ENCODE measurements at regions not wholly inside any gene's neighbourhood (a gene's known extent, or its start where the extent isn't known, plus 50 kb on each side); places are given as distances from the start of the nearest gene placed in this dataset.

DNA sequence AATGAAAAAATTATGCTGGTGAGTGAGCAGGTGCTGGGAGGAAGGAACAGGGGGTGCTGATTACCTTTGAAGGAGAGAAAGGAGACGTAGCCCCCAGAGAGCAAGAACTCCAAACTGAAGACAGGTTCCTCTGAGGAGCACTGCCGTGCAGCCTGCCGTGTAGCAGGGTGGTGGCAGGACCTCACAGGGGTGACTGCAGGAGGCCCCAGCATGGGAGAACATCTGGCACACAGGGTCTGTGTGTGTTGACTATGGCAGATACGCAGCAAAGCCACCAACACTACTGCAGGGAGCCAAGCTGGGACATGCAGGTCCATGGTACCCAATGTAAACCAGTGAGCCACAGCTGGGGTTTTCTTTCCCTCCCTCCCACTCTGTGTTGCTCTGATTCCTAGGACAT is 192.1 kb upstream of the PDE1C start:
- no peak for DNase-seq

DNA sequence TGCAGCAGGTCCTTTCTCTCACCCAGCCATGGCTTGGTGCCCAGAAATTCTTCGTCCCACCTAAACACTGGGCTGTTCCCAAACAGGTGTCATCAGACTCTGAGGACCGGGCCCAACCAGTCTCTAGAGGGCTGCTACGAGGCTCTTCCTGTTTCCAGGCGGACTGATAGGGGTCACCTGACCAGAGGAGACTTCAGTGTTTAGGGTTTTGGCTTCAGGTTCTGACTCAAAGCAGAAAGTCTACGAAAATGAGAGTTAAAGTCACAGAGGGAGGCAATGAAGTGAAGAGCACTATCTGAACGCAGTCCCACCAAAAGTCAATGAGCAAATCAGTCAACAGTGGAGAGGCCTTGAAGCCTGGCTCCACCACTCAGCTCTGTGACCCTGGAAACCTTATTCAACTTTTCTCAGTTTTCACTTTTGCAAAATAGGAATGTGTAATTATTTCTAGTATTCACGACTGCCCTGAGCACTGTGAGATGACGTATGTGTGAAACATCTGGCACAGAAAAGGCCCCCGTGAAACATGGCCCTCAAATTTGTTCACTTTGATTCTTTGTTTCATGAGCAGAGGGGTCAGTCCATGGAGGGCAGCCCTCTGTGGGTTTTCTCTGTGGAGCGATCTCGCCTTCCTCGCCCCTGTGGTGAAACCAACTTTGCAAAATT is 189.9 kb upstream of the PDE1C start:
- DNase-seq, result no peak

DNA sequence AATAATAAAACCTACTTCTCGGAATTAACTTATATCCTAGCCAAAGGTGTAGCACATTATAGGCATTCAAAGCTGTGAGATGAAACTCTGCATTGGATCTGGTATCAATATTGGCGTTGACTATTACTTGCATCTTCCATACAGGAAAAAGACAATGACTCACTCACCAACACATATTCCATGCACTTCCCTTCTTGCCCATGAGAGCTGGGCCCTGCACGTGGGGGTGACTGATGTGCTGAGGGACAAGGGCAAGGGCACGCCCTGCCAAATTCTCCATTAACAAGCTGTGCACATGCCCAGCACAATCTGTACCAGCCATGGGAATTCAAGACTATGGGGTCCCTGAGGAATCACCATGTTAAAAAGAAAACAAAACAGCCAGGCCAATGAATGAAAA is 188.1 kb upstream of the PDE1C start:
- DNase-seq, result no peak

DNA sequence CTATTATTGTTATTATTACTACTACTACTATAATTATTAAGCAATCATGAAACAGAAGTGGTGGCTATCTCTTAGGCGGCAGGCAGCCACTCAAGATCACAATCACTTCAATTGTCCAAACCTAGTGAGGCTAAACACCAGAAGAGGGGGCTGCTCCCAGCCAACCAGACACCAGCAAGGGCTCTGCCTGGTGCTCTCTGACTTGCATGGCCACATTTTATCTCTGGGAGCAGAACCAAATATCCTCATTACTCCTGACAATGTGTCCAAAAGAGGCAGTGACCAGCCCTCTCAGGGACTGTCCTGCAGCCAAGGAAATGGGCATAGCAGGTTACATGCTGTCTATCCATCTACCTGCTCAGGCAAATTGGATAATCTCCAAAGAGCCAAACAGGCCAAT is 187.4 kb upstream of the PDE1C start:
- DNase-seq, result no peak

DNA sequence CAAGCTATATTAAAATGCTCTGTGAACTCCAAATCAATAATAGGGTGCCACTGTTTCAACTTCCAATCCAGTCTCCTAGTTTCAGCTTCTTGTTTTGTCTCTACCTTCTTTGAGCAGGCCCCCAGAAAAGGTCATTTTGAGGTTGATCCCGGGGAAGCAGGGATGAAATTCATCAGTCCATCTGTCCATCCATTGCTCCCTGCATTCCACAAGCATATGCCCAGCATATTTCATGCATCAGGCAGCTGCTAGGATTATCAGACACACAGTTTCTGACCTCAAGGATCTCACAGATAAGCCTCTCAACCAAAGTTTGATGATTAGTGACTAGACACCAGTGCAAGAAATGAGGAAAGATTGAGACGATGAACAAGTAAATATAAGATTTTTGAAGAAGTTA is 186.6 kb upstream of the PDE1C start:
- no peak for DNase-seq

DNA sequence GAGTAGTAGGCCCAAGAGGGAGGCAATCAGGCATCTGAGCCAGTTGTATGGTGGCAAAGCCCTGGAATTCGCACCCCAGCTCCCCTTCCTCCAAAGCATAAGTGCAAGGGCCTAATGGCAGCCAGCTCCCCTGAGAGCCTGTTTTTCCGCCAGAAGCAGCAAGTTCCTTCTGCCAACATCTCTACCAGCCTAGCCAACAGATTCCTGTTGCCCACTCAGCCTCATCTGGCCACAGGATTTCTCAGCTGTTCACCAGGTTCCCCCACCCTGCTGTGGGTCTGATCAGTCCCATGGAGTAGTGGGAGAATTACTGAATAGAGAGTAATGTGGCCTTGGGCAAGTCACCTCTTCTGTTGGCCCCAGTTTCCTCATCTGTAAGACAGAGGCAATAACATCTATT is 186.2 kb upstream of the PDE1C start:
- no peak for DNase-seq

DNA sequence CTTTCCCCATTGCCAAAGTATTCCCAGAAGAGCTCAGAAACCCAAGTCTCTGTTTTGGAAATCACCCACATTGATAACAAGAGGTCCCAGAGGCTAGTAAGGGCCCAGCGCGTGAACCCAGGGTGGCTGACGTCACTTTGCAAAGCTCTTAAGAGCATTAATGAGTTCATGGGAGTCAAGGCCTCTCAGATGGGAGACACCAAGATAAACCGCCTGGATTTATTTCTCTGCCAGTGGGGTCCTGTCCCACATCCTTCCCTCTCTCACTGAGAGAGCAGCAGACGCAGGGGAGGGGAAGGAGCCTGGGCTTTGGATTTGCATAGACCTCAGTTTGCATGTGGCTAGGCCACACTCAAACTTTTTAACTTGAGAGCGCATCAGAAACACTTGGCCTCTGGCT is 184.8 kb upstream of the PDE1C start:
- DNase-seq, result no peak

DNA sequence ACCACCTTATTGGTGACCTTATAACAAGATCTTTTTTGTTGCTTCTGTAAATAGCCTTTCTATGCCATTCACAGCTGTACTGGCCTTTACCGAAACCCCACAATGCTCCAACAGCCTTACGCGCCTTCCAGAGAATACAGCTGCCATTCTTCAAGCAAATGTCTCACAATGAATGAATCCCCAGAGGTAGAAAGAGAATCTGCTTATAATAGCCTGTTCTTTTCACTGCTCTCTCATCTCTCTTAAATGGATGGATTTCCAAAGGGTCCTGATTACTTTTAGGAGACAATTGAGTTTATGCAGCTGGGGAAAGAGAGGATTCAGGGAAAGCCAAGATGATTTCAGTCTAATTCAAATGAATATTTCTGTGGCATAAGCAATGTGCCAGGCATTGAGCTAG is 183.1 kb upstream of the PDE1C start:
- DNase-seq, result no peak

DNA sequence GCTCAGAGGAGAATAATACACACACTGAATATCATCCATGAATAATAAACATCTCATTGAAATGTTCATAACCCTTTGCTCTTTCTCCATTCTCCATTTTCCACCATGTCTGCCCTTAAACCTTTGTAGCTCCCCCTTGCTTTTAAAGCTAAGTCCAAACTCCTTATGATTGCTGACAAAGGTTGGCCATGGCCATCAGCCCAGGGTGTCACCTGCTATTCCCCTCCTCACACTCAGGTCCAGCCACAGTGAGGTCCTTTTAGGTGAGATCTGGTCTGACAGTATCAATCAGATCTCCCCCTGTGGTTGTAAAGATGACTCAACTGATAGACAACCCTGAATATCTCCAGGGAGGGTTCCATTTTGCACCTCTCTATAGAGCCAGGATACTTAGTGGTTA is 181.5 kb upstream of the PDE1C start:
- no peak for DNase-seq

DNA sequence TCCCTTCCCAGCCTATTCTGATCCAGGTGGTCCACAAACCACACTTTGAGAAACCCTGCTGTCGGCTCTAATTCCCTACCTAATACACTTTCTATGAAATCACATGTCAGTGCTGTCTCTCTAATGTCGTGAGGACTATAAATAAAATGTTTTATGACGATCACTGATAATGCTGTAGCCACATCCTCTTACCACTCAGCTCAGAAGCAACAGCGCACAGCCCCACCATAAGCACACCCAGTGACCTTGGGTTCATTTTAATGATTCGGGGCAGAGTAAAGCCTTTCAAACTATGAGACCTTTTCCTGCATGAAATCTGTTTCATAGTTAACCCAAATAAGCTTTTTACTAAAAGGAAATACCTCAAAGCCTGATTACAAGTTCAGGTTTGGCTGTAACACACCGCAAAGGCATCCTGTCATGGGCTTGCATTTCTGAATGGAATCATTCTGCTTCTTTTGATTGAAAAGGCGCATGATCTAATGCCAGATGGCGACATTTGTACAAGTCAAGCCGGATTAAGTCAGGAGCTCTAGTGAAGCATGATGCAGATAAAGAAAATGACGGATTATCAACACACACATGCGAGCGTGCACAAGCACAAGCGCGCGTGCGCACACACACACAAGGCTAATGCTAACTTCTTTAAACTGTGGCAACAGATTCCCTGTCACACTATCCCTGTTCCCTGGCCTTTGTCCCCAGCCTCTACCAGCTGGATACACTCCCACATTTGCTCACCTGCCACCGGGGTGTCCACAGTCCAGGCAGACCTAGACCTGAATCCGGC is 180.5 kb upstream of the PDE1C start:
- no peak for DNase-seq

DNA sequence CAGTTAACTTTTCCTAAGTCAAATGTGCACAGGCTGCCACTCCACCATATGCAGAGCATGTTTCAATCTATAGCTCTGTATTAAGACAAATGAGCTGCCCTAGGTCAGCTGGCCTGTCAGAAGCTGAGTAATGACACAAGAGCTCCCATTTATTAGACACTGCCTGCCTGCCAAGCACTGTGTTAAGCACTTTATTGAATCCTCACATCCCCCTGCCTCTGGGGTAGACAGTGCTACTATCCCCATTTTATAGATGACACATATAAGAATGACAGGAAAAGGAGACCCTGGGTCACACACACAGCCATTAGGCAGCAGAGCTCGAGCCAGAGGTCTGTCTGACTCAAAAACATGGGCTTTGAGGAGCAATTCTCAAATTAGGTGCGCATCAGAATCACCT is 179.8 kb upstream of the PDE1C start:
- DNase-seq, result no peak

DNA sequence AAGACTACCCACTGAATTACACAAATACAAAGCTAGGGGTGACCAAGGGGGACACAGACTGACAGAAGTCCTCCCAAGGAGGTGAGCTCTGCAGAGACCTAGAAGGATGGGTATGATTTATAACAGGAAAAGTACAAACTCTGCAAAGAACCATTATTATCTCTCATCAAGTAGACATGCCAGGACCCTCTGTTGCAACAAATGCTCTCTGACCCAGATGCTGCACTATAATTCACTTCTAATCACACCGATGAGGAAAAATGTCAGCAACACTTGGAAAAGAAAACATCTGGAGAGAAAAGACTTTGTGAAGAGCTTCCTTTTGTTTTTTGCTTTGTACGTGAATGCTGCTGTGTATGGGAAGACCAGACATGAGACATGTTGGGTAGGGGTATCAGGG is 178.3 kb upstream of the PDE1C start:
- DNase-seq, result no peak

DNA sequence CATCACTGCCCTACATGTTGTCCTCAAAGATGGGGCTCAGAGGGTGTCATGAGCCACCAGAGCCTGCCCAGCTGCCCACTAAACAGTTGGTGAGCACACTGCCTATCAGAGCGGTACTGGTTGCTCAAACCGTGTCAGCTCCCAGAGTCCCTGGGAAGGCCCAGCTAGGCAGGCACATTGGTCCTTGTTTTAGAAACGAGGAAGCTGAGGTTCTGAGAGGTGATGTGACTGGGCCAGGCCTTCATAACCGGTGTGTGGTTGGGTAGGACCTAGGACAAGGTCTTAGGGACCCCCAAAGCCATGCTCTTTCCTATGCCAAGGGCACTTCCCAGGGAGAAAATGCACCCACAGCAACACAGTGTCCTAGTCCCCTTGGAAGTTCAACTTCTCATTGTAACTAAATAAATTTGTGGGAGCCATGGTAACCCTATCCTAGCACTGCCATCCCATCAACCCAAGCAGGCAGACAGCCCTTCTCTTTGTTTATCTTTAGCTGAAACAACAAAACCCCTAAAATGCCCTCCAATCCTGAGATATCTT is 174.7 kb upstream of the PDE1C start:
- no peak for DNase-seq

DNA sequence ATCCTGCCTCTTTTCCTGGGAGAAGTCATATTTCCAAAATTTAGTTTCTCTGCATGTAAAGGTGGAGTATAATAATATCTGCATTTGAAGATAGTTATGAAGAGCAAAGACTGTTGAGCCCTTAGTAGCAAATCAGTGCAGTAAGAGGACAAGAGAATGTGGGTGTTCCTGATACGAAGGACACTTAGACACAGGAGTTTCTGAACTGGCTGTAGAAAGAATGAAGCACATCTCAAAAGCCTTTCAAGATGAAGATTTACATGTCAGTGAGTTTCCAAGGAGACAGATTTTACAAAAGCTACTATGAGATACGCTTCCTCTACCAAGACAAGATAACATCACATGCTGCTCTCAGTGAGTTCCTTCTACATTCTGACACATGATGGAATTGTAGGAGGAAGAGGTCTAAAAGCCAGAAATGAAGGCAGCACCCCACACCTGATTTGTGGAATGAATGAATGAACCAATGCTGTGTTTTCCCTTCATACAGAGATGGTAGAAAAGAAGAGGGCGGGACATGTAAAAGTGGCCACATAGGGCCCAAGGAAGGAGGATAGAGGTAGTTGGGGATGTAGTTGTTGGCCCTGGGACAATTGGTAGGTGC is 173.6 kb upstream of the PDE1C start:
- no peak for DNase-seq

DNA sequence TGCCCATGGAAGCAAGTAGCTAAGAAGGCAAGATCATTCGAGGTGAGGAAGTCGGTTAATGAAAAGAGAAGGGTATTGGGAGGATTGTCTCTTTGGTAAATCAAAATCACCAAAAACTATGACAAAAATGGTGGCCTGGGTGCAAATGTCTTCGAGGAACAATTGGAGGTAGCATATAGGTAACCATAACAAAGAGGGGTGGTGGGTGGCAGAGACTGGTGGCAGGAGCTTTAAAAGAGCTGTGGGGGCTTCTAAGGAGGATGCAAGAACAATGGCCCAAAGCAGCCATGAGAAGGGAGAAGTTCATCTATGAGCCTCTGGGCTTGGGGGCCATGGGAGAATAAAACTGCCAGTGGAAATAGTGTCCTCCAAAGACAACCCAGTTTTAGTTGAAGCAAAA is 172.2 kb upstream of the PDE1C start:
- no peak for DNase-seq

DNA sequence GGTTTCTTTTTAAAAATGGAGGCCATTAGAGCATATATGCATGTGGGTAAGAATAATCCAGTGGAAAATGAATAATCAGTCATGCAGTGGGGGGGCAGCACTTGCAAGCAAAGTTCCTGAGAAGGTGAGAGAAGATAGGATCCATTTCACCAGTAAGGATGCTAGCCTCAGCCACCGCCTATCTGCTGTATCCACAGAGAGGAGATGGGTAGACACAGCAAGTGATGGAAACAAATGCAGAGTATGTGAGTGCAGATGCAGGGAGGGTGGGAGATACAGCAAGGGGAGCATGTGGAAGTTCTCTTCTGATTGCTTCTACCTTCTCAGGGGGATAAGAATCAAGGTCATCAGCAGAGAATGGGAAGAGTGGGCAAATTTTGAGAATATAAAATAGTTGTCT is 171.4 kb upstream of the PDE1C start:
- no peak for DNase-seq

DNA sequence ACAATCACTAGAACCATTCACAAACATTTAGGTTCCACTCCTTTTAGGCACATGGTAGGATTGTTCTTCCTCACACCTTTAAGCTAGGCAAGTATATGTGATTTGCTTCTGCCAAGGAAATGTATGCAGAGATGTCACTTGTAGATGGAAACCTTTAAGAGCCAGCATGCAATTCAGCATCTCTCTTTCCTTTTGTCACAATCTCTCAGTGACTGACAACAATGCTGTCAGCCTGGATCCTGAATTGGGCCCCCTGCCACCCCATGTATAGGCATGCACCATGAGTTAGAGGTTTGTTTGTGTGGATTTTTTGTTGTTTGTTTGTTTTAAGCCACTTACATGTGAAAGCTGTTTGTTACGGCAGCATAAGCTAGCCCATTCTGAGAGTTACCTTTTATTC is 169.6 kb upstream of the PDE1C start:
- DNase-seq, result no peak

DNA sequence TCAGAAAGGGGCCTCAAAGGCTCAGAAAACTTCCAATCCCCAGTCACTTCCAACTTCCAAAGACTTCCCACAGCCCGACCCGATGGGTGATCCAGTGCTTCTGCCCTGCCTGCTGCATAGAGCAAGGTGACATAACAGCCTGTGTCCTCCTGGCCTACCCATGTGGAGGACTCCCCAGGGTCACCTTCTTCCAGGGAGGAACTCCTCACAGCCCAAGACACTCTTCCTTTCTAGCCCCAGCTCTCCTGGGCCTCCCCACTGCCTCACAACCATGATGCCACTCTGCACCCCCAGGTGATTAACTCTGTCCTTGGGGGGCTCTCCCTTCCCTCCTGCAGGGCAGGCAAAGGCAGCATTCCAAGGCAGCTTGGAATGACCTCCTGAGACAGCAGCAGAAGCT is 158.4 kb upstream of the PDE1C start:
- DNase-seq, result no peak

DNA sequence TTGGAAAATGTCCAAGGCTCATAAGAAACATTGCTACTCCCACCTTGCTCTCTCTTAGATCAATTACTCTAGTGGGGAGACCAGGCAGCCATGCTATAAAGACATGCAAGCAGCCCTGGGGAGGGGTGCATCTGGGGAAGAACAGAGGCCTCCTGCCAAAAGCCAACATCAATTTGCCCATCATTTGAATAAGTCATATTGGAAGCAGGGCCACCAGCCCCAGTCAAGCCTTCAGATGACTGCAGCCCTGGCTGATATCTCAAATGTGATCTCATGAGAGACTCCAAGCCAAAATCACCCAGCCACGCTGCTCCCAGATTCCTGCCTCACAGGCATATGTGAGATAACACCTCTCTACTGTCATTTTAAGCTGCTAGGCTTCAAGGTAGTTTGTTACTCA is 157.5 kb upstream of the PDE1C start:
- DNase-seq, result no peak

DNA sequence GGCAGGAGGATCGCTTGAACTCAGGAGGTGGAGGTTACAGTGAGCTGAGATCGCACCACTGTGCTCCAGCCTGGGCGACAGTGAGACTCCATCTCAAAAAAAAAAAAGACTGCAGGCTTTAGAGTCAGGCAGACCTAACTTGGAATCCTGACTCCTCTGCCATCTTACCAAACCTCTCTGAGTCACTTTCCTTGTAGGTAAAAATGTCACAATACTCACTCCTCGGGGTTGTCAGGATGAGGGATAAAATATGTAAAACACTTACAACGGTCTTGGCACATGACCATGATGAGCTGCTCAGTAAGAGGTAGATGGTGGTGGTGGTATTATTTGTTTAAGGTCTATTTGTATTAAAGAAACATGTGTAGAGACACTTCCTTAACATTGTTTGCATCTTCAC is 154.1 kb upstream of the PDE1C start:
- DNase-seq, result no peak

DNA sequence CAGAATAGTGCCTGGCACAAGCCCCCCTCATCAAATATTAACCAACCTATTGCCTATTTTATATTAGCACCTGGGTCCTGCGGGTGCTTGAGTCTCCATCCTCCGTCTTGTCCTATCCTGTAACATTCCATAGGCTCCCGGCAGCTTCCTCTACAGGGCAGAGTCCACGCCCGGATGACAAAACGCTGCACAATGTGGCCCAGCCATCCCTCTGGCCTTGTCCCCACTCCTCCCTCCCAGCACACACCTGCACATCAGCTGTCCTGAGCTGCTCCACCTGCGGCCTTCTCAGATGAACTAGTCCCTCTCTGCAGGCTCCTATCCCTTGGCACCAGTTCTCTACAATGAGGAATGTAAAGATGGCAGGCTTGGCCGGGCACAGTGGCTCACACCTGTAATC is 153.5 kb upstream of the PDE1C start:
- DNase-seq, result no peak

DNA sequence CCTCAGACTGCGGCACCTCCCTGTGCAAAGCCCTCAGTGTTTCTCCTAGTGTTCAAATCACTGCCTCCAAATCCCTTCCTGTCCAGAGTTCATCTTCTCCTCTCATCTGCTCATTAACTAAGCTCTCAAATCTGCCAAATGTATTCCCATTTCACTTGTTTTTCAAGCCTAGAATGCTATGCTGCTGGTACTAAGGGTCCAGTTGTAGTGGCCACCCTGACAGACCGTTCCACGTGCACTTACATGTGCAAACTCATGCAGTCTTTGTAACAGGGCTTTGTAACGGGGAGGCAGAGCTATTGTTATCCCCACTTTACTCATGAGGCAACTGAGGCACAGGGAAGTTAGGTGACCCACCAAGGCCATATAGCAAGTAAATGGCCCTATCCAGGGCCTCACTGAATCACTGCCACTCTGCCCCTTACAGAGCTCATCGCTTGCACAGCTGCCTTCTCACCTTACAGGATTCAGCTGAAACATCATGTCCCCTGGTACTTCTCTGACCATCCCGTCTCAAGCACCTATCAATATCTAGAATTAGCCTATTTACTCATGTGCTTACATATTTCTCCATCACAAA is 153.0 kb upstream of the PDE1C start:
- DNase-seq, result no peak

DNA sequence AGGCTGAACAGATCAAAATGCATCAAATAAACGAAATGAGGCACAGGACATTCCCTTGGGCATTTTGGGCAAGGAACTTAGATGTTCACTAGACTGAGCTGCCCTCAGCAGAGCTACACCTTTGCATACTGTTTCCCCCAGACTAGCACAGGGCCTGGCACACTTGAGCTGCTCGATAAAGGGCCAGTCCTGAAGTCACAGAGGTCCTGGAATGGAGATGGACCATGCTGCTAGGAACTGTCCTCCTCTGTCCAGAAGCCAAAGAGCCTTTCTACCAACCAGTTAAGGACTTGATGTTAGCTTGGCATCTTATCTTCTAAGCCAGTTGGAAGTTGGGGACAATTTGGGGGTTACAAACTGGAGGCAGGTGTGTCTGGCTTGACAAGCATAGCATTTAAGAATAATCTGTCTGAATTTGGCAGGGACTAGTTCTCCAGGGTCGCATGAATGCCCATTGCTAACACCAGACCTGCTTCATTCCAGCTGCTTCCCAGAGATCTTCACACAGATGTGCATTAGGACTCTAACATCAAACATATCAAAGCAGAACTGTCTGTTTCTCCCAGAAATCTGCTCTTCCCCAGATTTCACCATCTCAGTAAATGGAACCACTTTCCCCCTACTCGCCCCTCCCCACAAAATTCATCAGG is 152.2 kb upstream of the PDE1C start:
- no peak for DNase-seq
